ENCODE measurements at regions not wholly inside any gene's neighbourhood (a gene's known extent, or its start where the extent isn't known, plus 50 kb on each side); places are given as distances from the start of the nearest gene placed in this dataset.
"Not testable (repeated sequence)": the region's sequence is repeated elsewhere in the genome, so short reads cannot be mapped to it uniquely, and the experiment has no call there.

DNA sequence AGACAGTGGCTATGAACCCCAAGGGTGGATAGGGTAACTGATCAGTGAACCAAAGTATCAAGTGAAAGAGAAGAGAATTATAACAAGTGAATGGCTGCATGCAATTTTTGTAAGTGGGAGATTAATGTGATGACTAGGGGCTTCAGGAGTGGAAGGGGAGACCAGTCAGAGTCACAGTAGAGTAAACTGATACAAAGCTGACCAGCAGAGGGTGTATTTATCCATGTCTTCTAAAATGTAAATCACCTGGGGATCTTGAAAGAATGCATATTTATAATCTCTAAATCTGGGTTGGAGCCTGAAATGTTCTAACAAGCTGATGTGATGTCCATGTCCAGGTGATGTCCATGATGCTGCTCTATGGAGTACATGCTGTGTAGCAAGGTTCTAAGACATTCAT lies 1351.3 kb upstream of the CHAC2 start:
- DNase-seq: no peak

DNA sequence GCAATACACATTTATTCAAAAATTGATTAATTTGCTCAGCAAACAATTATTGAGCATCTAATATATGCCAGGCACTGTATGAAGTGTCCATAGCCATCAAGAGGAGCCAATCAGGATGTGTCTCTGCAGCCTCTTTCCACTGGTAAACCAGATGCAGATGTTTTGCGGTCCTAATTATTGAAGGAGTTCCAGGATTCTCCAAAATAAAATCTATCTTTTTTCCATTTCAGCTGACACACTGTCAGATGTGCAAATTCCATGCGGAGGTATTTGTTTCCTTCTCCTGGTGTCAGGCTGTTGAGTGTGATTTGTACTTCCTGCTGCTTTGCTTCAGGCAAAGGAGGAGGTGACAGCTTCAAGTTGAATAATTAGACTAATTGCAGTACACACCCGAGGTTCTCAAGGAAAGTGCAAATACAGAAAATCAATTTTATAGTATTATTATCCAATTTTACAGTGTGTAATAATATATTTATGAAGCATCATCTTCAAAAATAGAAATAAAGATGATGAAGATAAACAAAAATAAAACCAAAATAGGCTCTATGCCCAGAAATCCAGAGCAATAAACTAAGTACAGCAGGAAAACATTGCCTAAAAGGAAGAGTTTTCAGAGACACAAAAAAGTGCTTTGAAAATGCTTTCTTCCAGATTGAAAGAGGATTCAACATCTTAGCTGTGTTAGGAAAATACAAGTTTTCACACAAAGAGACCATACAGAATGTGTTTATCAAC lies 1352.9 kb upstream of the CHAC2 start:
- DNase-seq: no peak

DNA sequence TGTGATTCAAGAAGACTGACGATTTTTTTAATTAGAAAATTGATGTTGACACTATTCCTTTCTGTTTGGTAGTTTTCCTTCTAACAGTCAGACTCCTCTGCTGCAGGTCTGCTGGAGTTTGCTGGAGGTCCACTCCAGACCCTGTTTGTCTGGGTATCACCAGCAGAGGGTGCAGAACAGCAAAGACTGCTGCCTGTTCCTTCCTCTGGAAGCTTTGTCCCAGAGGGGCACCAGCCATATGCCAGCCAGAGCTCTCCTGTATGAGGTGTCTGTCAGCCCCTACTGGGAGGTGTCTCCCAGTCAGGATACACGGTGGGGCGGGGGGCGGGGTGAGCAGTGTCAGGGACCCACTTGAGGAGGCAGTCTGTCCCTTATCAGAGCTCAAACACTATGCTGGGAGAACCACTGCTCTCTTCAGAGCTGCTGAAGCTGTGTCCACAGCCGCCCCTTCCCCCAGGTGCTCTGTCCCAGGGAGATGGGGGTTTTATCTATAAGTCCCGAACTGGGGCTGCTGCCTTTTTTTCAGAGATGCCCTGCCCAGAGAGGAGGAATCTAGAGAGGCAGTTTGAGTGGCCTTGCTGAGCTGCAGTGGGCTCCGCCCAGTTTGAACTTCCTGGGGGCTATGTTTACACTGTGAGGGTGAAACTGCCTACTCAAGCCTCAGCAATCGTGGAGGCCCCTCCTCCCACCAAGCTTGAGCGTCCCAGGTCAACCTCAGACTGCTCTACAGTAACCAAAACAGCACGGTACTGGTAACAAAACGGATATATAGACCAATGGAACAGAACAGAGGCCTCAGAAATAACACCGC lies 1358.1 kb upstream of the CHAC2 start:
- DNase-seq: not testable (repeated sequence)

DNA sequence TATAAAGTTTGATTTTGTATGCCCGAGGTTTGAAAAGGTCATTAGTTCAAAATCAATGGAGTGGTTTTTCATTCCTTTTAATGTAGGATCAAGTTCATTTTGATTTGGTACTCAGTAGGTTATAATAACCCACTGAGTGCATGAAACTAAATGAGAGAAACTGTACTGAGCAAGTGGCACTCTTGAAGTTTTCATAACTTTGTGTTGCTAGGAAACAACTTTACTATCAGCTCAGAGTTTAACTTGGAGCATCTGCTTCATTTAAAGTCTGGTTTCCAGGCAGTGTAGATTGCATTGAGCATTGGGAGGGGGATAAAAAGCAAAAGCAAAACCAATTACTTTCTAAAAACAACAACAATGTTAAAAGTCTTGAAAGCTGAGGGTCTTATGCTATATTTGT lies 1361.6 kb upstream of the CHAC2 start:
- no peak for DNase-seq

DNA sequence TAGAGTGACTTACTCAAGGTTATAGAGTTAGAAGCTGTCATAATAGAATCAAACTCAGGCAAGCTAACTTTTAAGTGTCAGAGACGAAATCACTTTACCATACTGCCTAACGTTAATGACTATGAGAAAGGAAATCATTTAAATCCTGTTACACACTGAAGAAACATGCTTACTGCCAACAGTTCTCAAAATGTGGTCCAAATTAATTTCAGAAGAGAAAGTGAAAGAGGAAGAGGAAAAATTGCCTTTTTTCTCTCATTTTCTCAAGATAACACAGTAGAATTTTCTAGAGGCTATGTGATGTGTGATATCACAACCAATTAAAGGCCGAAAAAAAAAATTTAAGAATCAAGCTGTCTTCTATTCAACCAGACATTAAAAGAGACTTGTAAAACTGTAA lies 1362.7 kb upstream of the CHAC2 start:
- DNase-seq: no peak

DNA sequence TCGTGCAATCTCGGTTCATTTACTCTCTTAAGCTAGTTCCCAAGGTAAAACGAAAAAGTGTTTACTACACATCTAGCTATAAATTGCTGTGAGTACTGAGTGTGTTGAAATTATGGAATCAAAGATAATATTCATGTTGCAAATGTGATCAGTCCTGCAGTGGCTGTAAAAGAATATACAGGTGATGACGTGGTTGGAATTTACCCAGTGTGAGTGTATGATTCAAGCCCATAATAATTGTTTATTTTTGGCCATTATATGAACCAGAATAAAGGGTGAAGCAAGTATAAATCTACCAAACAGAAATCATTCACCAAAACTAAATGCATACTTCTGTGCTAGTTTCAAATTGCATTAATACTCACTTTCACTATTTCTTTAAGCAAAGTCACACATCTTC lies 1363.6 kb upstream of the CHAC2 start:
- DNase-seq: no peak

DNA sequence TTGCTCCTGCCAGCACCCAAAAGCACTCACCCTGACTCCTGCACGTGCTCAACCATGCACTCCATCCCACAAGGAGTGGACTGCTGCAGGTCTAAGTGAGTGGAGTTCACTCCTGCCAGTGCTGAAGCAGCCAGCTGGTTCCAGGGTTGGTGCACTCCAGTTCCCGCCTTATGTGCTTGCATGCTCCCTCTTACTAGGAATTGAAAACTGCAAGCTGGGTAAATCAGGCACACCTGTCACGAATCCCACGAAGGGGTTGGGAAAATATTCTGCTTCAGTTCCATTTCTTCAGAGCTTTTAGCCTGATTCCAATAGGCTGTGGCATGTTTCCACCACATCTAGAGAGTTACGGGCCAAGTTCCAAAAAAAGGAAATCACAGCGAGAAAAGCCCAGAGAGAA lies 1365.5 kb upstream of the CHAC2 start:
- DNase-seq: no peak

DNA sequence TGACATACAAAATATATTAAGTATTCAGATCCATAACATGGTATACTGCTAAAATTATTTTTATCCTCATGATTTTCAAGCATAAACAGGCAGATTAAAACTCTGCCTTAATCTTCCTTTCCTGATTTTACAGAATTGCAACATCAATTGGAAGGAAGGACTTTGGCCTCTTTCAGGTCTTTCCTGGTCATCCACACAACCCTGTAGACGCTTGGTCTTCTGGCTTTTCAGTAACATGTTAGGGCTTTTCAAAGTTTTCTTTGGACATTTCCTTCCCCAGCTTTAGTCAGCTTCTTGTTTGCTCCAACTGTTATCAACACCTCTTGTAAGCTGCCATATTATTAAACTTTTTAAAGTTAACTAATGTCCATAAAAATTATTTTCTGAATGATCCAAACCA lies 1364.9 kb upstream of the NRXN1 start:
- no peak for DNase-seq

DNA sequence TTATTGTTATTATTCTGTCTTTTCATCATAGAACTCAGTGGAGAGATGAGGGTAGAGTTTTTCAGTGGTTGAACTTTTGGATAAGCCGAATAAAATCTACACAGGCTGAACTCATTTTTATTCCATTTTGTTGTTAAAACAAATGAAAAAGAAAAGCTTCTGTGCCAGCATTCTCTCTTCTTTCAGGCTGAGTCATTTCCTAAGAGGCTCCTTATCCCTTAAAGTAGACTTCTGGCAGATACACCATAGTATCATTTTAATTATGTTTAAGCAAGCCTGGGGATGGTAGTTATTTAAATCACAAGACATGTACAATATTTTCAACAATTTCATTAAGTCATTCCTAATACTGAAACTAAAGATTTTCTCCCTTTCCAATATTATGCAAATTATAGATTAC lies 1364.0 kb upstream of the NRXN1 start:
- DNase-seq: no peak

DNA sequence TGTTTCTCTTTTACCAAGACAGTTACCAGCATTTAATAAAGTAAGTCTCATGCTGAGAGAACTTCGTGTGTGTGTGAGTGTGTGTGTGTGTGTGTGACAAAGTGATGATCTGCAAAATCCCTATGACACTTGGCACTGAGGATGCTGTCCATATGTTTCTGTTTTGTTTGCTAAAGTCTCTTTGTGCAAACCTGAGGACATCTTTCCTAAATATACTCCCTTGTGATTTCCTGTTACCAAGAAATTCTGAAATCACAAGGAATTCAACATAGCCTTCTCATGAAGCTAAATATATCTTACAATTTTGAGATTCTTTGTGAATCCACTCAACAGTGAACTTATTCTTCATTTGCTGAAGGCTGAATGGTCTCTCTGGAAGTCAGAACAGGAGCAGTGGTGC lies 1359.7 kb upstream of the NRXN1 start:
- no peak for DNase-seq

DNA sequence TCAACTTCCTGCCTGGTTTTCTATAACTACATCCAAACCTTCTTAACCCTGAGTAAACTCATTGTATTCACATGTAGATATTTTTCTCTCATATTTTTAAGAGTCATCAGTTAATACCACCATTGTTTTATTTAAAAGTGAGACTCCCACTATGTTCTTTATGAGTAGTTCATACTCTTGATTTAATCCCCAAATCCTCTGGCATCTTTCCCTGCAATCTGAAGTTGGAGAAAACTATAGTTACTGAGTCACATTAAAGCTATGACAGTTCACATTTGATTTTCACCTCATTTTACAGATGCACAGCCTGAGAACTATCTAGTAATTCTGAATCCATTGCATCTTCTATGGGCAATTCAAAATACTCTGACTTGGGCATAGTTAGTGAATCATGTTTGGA lies 1358.7 kb upstream of the NRXN1 start:
- DNase-seq: no peak

DNA sequence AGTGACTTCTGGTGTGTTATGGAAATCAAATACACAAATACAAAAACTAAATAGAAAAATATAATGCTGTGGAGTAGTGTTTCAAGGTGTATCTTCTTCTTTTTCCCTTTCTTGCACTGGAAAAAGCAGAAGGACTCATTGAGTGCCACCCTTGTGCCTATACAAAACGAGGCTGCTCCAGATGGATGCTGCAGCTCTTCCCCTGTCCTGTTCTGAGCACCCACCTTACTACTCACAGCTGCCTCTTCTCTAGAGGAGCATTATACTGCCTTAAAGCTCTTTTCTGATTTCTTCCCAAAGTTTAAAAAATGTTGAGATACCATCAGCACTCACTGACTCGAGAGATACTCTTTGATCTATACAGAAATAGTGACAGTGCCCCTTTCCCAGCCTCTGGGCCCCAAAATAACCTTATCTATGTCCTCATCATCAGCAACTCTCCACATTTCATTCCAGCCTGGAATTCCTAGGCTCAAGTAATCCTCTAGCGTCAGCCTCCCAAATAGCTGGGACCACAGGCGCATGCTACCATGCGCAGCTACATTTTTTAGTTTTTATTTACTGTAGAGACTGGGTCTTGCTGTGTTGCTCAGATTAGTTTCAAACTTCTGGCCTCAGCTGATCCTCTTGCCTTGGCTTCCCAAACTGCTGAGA lies 1356.1 kb upstream of the NRXN1 start:
- no peak for DNase-seq

DNA sequence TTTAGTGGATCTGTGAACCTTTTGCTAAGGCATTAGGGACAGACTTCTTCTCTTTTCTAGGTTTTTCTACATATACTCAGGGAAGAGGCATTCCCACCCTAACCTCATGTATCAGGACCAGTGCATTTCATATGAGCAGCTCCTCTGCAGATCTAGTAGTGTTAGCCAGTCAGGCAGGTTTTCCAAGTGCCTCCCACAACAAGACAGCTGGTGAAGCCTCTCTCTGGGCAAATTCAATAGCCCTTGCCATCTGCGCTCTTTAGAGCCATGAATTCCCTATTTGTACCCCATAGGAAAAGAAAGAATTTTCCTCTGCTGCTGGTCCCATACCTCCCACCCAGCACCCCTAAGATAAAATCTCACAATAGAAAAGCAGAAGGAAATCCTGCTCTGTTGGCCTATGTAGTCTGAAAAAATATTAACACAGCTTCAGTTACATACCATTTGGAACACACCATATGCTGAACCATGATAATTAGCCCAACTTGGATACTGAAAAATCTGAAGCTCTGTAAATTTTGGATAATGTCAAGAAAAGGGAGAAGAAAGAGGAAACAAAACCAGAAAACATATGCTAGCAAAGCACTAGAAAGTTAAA lies 1354.6 kb upstream of the NRXN1 start:
- no peak for DNase-seq

DNA sequence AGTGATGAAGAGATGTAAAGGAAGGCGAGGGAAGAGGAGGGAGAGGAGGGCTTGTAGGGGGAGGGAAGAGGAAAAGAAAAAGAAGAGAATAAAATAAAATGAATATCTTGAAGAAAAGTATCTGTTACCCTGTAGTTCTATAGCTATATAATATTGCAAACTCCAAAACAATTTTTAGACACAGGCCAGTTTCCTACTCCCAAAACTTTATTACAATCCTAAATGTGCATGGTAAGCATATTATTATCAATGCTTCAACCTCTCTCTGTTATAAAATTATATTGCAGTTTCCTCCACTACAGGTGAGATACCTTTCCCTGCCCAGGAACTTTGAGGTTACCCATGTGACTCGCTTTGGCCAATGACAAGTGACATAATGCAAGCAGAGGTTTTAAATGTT lies 1351.6 kb upstream of the NRXN1 start:
- no peak for DNase-seq

DNA sequence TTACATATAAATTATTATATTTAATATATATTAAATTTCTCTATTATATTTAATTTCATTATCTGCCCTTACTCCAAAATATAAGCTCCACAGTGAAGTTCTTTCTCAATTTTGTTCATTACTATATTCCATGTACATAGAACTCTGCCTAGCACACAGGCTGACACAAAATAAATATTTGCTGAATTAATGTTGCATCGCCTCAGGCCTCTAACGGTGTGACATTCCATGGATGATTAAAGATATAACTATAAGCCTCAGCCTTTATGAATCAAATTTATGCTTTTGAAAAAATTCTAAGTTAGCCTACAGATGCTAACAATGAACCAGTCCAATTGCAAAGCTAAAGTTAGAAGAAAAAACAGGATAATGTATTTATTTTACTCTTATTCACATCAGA lies 1337.2 kb upstream of the NRXN1 start:
- no peak for DNase-seq

DNA sequence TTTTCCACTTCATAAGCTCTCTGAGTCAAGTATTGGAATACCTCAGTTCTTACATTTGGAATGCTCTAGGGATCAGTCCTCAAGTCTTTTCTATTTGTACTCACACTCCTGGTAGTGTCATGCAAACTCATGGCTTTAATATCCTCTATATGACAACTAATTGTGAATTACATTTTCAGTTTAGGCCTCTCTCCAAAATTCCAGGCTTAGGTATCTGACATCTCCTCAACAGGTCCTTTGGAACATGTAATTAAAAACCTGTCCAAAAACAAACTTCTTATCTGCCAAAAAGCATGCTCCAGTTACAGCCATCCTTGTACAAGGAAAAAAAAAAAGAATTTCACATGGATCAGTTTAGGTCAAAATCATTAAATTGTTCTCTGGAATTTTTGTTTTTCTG lies 1336.2 kb upstream of the NRXN1 start:
- no peak for DNase-seq

DNA sequence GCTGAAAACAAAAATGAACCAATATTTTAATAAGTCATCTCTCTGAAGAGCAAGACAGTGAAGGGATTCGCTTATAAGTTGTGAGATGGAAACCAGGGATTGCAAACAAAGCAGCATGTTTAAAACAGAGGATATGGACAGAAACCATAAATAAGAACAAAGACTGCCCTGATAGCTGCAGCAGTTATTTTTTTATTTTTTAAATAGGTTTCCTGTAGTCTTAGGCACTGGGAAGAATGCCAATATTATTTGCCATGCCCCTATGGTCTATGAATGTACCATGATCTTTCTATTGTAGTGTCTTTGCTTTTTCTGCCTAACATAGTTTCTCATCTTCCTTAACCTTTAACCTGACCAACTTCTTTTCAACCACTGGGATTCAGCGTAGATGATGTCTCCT lies 1334.0 kb upstream of the NRXN1 start:
- DNase-seq: no peak

DNA sequence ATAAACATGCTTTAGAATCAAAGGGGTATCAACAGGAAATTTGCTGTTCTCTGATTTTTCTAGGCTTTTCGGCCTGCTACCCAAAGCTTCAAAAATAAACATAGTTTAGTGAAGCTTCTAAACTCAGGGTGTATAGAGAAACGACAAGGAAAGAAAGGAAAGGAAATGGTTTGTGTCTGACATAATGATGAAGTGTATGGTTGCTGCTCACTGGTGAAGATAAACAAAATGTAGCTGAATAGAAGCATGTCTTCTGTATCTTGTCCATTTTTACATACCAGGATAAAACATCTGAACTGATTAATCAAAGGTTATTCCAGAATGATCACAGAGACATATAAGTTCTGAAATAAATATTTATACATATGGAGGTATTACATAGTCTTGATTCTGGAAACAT lies 1324.6 kb upstream of the NRXN1 start:
- DNase-seq: no peak

DNA sequence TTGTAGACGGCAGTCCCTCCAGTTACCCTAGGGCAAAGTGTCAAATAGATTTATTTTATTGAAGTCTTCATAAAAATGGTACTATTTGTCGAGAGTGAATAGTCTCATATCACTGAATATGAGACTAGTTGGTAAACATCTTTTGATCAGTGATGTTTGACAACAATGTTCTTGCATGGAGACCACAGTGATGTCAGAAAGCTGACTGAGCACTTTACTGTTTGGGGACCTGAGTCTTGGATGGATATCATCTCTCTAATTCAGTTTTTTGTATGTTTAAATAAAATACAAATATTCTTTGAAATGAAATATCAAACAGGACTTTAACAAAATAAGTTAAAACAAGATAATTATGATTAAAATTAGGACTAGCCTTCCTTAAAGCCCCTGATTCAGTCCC lies 1315.4 kb upstream of the NRXN1 start:
- DNase-seq: no peak

DNA sequence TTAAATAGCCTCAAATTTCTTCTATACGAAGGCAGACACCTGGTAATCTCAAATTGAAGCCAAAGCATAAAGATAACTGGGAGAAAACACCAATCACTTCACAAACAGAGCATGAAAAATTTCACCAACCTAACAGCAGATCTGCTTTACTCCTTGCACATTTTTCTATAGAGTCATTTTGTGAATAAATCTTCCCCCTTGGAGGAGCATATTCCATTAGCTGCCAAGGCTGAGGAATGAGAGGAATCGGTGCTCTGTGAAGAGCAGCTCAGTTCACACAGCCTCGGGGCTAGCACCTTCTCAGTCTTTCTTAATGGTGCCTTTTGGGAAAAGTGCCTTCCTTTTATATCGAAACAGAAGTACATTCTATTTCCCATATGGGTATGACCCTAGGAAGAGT lies 1313.7 kb upstream of the NRXN1 start:
- DNase-seq: no peak

DNA sequence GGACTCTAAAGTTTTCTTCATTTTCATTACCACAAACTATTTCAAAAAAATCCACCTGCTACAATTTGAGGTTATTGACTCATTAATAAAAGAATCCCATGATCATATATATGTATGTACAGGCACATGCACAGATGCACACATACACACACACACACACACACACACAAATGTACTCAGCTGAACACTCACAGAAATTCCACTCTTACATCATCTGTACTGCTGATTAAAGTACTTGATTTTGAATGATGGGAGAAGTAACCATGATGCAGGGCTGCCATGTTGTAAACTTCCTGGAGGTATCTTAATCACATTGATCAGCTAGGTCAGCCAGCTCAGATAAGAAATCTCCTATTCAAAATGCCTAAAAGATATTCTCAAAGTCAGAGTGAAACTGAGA lies 1313.2 kb upstream of the NRXN1 start:
- no peak for DNase-seq

DNA sequence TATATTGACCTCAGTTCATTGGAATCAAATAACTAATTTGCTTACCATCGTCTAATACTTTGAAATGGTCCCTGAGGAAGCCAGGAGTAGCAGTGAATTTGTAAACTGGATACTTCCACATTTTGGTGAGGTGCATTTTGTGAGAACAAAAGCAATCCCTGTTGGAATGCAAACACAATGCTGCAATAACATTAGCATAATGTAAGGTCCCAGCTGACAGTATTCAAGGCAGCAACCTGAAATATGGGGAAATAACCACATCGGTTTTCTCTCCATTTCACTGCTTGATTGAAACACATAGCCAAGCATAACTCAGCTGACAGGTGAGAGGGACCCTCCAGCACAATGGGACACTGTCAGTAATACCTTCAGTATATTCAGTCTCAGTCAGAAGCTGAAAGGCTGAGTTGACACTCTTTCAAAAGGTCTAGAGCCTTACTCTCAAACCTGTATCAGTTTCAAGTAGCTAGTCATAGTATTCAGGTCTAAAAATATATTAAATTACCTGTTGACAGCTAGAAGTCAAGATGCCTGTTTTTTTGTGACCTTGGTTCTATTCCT lies 1311.9 kb upstream of the NRXN1 start:
- DNase-seq: no peak

DNA sequence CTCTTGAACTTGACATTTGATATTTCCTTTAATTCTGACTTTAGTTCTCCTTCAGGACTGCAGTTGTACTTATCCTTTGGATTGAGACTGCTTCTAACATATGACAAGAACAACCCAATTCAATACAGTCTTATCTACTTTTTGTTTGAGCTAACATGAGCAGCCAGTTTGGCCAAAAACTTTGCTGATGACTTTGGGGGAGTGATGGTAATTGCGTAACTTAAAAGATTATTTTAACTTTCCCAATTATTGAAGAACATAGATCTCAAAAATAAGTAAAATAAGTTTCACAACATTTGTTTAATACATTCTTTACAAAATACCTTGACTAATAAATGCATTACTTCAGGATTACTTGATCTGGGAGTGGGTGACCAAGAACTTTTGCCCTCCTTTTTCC lies 1311.1 kb upstream of the NRXN1 start:
- no peak for DNase-seq

Measured in right hindlimb (tissue), 1 donor.